WTC11 (cell line): ENCODE measurements at regions not wholly inside any gene's neighbourhood (a gene's known extent, or its start where the extent isn't known, plus 50 kb on each side); places are given as distances from the start of the nearest gene placed in this dataset.

Experiments
- ATAC-seq: fragments of 200-7000 bp; cut with Tn5 transposase; 2 replicates; pipeline ENCODE4 v1.10.0; 2021; ENCODE audit warnings: mild to moderate bottlenecking, moderate library complexity
- CTCF ChIA-PET: fragments of 300-600 bp; sonication (Branson Sonifier 250); formaldehyde crosslinking; loops from one replicate; lab custom pipeline; 2021; ENCODE audit warnings: antibody characterized with exemption; lab: Charles Lee
- POLR2A ChIA-PET: fragments of 350-600 bp; sonication (Branson Sonifier 250); formaldehyde crosslinking; loops from one replicate; lab custom pipeline; 2021; ENCODE audit warnings: antibody characterized with exemption; lab: Charles Lee
- DNase-seq: peaks from one replicate; pipeline ENCODE4 v3.0.0; 2021; ENCODE audit warnings: low spot score
- H3K27ac Mint-ChIP-seq: 2 replicates; pipeline ENCODE4 v1.8.0; 2021; ENCODE audit warnings: mixed read lengths
- H3K27me3 Mint-ChIP-seq: 2 replicates; pipeline ENCODE4 v1.8.0; 2021; ENCODE audit warnings: low read depth, mild to moderate bottlenecking, moderate library complexity, mixed read lengths
- H3K36me3 Mint-ChIP-seq: 2 replicates; pipeline ENCODE4 v1.8.0; 2021; ENCODE audit warnings: mixed read lengths
- H3K4me1 Mint-ChIP-seq: 2 replicates; pipeline ENCODE4 v1.8.0; 2022; ENCODE audit warnings: mixed read lengths
- H3K4me3 Mint-ChIP-seq: 2 replicates; pipeline ENCODE4 v1.8.0; 2021; ENCODE audit warnings: mild to moderate bottlenecking, moderate library complexity, mixed read lengths
- H3K9me3 Mint-ChIP-seq: 2 replicates; pipeline ENCODE4 v1.8.0; 2021; ENCODE audit warnings: mixed read lengths
- CREB1 ChIP-seq: sonication (generic); formaldehyde crosslinking; IDR thresholded peaks from 2 replicates; pipeline ENCODE4 v1.8.0; 2023; ENCODE audit warnings: mild to moderate bottlenecking, missing genetic modification reagents
- E2F1 ChIP-seq: sonication (generic); formaldehyde crosslinking; IDR thresholded peaks from 2 replicates; pipeline ENCODE4 v1.8.0; 2022; ENCODE audit warnings: mild to moderate bottlenecking, missing genetic modification reagents
- E2F5 ChIP-seq: sonication (generic); formaldehyde crosslinking; IDR thresholded peaks from 2 replicates; pipeline ENCODE4 v1.8.1; 2022; ENCODE audit warnings: mild to moderate bottlenecking, moderate library complexity, missing genetic modification reagents
- ESRRA ChIP-seq: sonication (generic); formaldehyde crosslinking; IDR thresholded peaks from 2 replicates; pipeline ENCODE4 v1.8.1; 2022; ENCODE audit warnings: mild to moderate bottlenecking, missing genetic modification reagents, borderline replicate concordance
- GRHL2 ChIP-seq: fragments of 250-450 bp; sonication (Bioruptor Pico); IDR thresholded peaks from 2 replicates; pipeline ENCODE4 v1.8.0; 2022; ENCODE audit warnings: mild to moderate bottlenecking, moderate library complexity; ENCODE audit not compliant: insufficient replicate concordance, severe bottlenecking
- HMGXB4 ChIP-seq: sonication (generic); formaldehyde crosslinking; IDR thresholded peaks from 2 replicates; pipeline ENCODE4 v1.8.1; 2023; ENCODE audit warnings: mild to moderate bottlenecking, moderate library complexity, missing genetic modification reagents
- JAZF1 ChIP-seq: fragments of 250-450 bp; sonication (Bioruptor Pico); IDR thresholded peaks from 2 replicates; pipeline ENCODE4 v1.9.0; 2021; ENCODE audit warnings: moderate library complexity, mild to moderate bottlenecking, inconsistent platforms
- MAX ChIP-seq: sonication (generic); formaldehyde crosslinking; IDR thresholded peaks from 2 replicates; pipeline ENCODE4 v1.8.0; 2022; ENCODE audit warnings: mild to moderate bottlenecking, missing genetic modification reagents
- MLX ChIP-seq: sonication (generic); formaldehyde crosslinking; IDR thresholded peaks from 2 replicates; pipeline ENCODE4 v1.8.1; 2023; ENCODE audit warnings: mild to moderate bottlenecking, missing genetic modification reagents, moderate library complexity
- MXD4 ChIP-seq: fragments of 250-450 bp; sonication (Bioruptor Pico); IDR thresholded peaks from 2 replicates; pipeline ENCODE4 v1.8.0; 2021; ENCODE audit warnings: mild to moderate bottlenecking, moderate library complexity, borderline replicate concordance
- NFATC4 ChIP-seq: fragments of 250-450 bp; sonication (Bioruptor Pico); IDR thresholded peaks from 2 replicates; pipeline ENCODE4 v1.9.0; 2021; ENCODE audit warnings: mild to moderate bottlenecking
- NR2C2 ChIP-seq: sonication (generic); formaldehyde crosslinking; IDR thresholded peaks from 2 replicates; pipeline ENCODE4 v1.8.0; 2022; ENCODE audit warnings: mild to moderate bottlenecking, missing genetic modification reagents
- NR3C1 ChIP-seq: sonication (generic); formaldehyde crosslinking; conservative IDR thresholded peaks from 2 replicates; pipeline ENCODE4 v1.8.1; 2023; ENCODE audit warnings: low read depth, mild to moderate bottlenecking, missing genetic modification reagents
- PREB ChIP-seq: sonication (generic); formaldehyde crosslinking; IDR thresholded peaks from 2 replicates; pipeline ENCODE4 v1.8.1; 2022; ENCODE audit warnings: mild to moderate bottlenecking, missing genetic modification reagents, moderate library complexity, borderline replicate concordance
- RELA ChIP-seq: sonication (generic); formaldehyde crosslinking; IDR thresholded peaks from 2 replicates; pipeline ENCODE4 v1.8.1; 2022; ENCODE audit warnings: missing genetic modification reagents, mild to moderate bottlenecking, borderline replicate concordance
- SMAD3 ChIP-seq: sonication (generic); formaldehyde crosslinking; IDR thresholded peaks from 2 replicates; pipeline ENCODE4 v1.8.0; 2022; ENCODE audit warnings: missing genetic modification reagents, mild to moderate bottlenecking, borderline replicate concordance
- TCF7 ChIP-seq: sonication (generic); formaldehyde crosslinking; IDR thresholded peaks from 2 replicates; pipeline ENCODE4 v1.8.0; 2022; ENCODE audit warnings: mild to moderate bottlenecking, low read depth, missing genetic modification reagents, moderate library complexity
- TEAD1 ChIP-seq: sonication (generic); formaldehyde crosslinking; IDR thresholded peaks from 2 replicates; pipeline ENCODE4 v1.8.0; 2022; ENCODE audit warnings: mild to moderate bottlenecking, missing genetic modification reagents
- USF2 ChIP-seq: sonication (generic); formaldehyde crosslinking; IDR thresholded peaks from 2 replicates; pipeline ENCODE4 v1.8.1; 2023; ENCODE audit warnings: mild to moderate bottlenecking, missing genetic modification reagents, moderate library complexity

GRCh38 chr14:23719225-23719985 is 83.2 kb downstream of the DHRS2 start:
- Mint-ChIP-seq H3K4me3 (no peak overlapping the region), H3K9me3 (peaks cover 10% of the 10 kb centered on the region), H3K27ac (no peak overlapping the region), H3K36me3 (no peaks in the 10 kb centered on the region)
- ChIA-PET CTCF (interaction anchor here (0.6 to 1.8 kb wide), 7 partner anchors 8 to 352 kb away, joined by 3 to 13 read pairs (median 6); partner anchors contain the start of gene CPNE6), POLR2A (no interaction called here)
- no peak for DNase-seq
- ATAC-seq: peak; percentile 53; the same call in 1 of the 2 replicates
- no peak for TF ChIP-seq NR3C1 (CRISPR knock-in tag)
- no peak for TF ChIP-seq PREB (CRISPR knock-in tag)
- TF ChIP-seq HMGXB4 (CRISPR knock-in tag): no peak
- TF ChIP-seq JAZF1: no peak
- no peak for TF ChIP-seq ESRRA (CRISPR knock-in tag)
- TF ChIP-seq MLX: no peak
- no peak for TF ChIP-seq NR2C2 (CRISPR knock-in tag)
- no peak for TF ChIP-seq GRHL2
- TF ChIP-seq SMAD3 (CRISPR knock-in tag): no peak
- no peak for TF ChIP-seq E2F5
- TF ChIP-seq, all 79 proteins: peak for 0
- Mint-ChIP-seq H3K4me1 (no peaks in the 10 kb centered on the region), H3K27me3 (no peaks in the 10 kb centered on the region; the same call in 1 of the 2 replicates)

- Mint-ChIP-seq H3K4me3 (no peak overlapping the region), H3K27ac (no peak overlapping the region), H3K4me1 (no peaks in the 10 kb centered on the region), H3K9me3 (peaks cover 4% of the 10 kb centered on the region; the same call in 1 of the 2 replicates), H3K27me3 (no peaks in the 10 kb centered on the region), H3K36me3 (no peaks in the 10 kb centered on the region)
- TF ChIP-seq MAX: no peak
- no peak for TF ChIP-seq E2F1
- TF ChIP-seq MXD4: no peak
- no peak for TF ChIP-seq CREB1 (CRISPR knock-in tag)
- TF ChIP-seq TEAD1: no peak
- no peak for TF ChIP-seq RELA (CRISPR knock-in tag)
- no peak for TF ChIP-seq NFATC4 (CRISPR knock-in tag)
- TF ChIP-seq USF2 (CRISPR knock-in tag): no peak
- TF ChIP-seq TCF7 (CRISPR knock-in tag): no peak
- DNase-seq (no peak), ATAC-seq (no peak)
- POLR2A ChIA-PET: no interaction called here
- CTCF ChIA-PET: no interaction called here
Measured at GRCh38 chr14:23722675-23723074, 86.5 kb downstream of the DHRS2 start.
